Neural progenitor cell (in vitro differentiated cells): ENCODE measurements at regions not wholly inside any gene's neighbourhood (a gene's known extent, or its start where the extent isn't known, plus 50 kb on each side); places are given as distances from the start of the nearest gene placed in this dataset.
"Not testable (repeated sequence)": the region's sequence is repeated elsewhere in the genome, so short reads cannot be mapped to it uniquely, and the experiment has no call there.

Experiments
- CTCF ChIP-seq: fragments of 200-600 bp; sonication (generic); IDR thresholded peaks from 2 replicates; pipeline ENCODE4 v1.5.1; 2017; ENCODE audit warnings: antibody characterized with exemption, mild to moderate bottlenecking
- EZH2 ChIP-seq: fragments of 200-600 bp; sonication (generic); IDR thresholded peaks from 2 replicates; pipeline ENCODE4 v1.6.1; 2017; ENCODE audit warnings: antibody characterized with exemption, mild to moderate bottlenecking, moderate library complexity
- EZH2phosphoT487 ChIP-seq: fragments of 200-600 bp; sonication (generic); IDR thresholded peaks from 2 replicates; pipeline ENCODE4 v1.6.1; 2017; ENCODE audit warnings: antibody characterized with exemption

GRCh38 chr16:52333673-52334072 is 213.3 kb downstream of the TOX3 start:
- not testable (repeated sequence) for TF ChIP-seq EZH2phosphoT487, CTCF, EZH2
